ENCODE measurements at regions not wholly inside any gene's neighbourhood (a gene's known extent, or its start where the extent isn't known, plus 50 kb on each side); places are given as distances from the start of the nearest gene placed in this dataset.
"Not testable (repeated sequence)": the region's sequence is repeated elsewhere in the genome, so short reads cannot be mapped to it uniquely, and the experiment has no call there.

- DNase-seq (ENCODE audit: low read depth), result no peak
Measured at GRCh38 chr14:43872222-43872621, 634.9 kb downstream of the FSCB start.

DNA sequence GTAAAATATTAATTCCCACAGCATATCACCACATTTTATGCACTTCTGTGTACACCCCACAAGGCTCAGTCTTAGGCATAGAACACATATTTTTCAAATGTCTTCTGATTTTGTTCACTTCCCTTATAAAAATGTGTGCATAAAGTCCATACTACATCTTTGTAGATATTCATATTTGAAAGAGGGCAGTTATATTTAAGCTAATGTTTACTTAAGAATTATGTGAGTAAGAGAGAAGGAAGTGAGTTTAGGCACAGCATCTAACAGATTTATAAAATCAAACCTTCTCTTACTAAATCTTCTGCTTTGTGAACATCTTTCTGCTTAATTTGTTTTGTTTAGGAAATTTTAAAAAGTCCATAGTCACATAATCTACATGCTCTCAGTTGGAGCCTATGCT lies 648.1 kb downstream of the FSCB start:
- no peak for DNase-seq (ENCODE audit: low read depth)

GRCh38 chr14:43855556-43855955 lies 651.5 kb downstream of the FSCB start:
- DNase-seq (ENCODE audit: low read depth), result no peak

GRCh38 chr14:43853541-43853940 lies 653.5 kb downstream of the FSCB start:
- no peak for DNase-seq (ENCODE audit: low read depth)

DNA sequence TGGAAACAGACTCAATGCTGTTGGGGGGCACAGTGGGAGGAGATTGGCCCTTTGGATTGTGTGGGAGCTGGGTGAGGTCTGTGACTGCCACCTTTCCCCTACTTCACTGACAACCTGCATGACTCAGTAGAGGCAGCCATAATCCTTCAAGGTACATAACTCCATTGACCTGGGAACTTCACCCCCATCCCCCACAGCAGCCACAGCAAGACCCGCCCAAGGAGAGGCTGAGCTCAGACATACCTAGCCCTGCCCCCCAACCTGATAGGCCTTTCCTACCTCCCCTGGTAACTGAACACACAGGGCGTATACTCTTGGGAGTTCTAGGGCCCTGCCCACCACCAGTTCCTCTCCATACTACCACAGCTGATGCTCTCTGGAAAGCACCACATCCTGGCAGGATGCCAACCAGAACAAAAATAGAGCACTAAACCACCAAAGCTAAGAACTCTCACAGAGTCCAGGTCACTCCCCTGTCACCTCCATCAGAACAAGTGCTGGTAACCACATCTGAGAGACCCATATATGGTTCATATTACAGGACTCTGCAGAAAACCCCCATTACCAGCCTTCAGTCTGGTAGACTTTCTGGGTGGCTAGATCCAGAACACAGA lies 703.9 kb downstream of the FSCB start:
- no peak for DNase-seq (ENCODE audit: low read depth)

DNA sequence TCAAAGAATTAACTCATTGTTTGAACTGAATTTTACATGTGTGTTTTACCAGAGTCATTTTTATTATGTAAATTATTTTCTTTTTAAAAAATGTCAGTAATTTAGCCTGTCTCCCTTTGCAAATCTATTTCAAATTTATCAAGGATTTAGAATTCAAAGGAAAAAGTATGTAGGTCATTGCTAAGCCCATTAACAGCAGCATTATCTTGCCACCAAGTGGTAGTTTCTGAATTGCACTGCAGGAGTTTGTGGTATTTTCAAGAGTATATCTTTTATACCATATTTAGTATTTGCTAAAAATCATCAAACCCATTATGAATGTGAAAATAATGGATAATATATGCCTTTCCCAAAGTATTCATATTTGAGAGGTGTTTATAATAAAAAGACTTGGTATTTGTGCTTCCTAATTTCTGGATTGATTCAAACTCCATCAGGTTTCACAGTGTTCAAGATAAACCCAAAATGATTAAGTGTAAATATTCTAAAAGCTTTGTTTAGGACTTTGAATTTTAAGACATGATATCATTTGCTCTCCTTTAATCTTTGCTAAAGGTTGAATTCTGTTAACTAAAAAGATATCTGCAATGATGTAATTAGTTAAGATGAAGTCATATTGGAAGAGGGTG lies 711.4 kb downstream of the FSCB start:
- DNase-seq (ENCODE audit: low read depth), result peak; percentile 0

GRCh38 chr14:43793579-43793978 lies 713.5 kb downstream of the FSCB start:
- DNase-seq (ENCODE audit: low read depth), result no peak

- DNase-seq (ENCODE audit: low read depth), result no peak
Measured at GRCh38 chr14:43792980-43793379, 714.1 kb downstream of the FSCB start.

DNA sequence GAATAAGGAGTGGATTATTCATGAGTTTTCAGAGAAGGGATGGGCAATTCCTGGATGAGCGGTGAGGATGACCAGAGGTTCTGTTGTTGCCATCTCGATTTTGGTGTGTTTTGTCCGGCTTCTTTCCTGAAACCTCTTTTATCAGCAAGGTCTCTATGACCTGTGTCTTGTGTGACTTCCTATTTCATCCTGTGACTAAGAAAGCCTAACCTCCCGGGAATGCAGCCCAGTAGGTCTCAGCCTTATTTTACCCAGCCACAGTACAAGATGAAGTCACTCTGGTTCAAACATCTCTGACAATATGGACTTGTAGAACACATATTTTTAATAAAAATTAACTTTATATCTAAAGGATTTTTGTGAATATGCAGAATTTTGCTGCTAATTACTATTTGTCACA lies 716.4 kb downstream of the FSCB start:
- no peak for DNase-seq (ENCODE audit: low read depth)

- no peak for DNase-seq (ENCODE audit: low read depth)
Measured at GRCh38 chr14:43789458-43789857, 717.6 kb downstream of the FSCB start.

- DNase-seq (ENCODE audit: low read depth), result no peak
Measured at GRCh38 chr14:43786066-43786762, 720.9 kb downstream of the FSCB start.

- not testable (repeated sequence) for DNase-seq (ENCODE audit: low read depth)
Measured at GRCh38 chr14:43784432-43784831, 722.7 kb downstream of the FSCB start.

DNA sequence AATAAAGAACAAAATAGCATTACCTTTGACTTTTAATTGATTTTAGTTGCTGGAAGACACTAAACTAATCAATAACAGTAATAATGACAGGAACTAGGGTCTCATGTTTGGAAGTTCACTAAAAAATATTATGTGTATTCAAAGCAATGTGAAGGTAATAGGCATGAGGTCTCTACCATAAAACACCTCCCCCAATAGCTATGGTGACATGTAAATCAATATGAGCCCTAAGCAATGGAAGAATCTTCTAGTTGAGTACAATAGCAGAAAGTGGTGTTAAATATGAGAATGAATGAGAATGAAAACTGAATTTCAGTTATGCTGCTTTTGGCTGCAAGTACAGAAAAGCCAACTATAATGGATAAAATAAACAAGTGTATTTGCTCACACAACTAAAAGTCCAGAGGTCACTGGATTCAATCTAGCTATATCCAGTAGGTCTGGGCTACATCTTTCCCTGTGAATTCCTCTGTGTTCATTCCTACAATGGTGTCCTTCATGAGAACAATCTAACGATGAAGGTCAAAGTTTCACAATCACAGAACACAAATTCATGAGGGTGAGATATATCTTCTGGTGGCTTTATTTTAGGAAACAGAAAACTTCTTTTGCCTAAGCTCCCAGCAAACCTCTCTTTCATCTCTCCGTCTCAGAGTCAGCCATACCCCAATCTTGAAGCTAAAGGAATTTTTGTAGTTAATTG lies 728.0 kb downstream of the FSCB start:
- no peak for DNase-seq (ENCODE audit: low read depth)

- no peak for DNase-seq (ENCODE audit: low read depth)
Measured at GRCh38 chr14:43778570-43778936, 728.5 kb downstream of the FSCB start.

DNA sequence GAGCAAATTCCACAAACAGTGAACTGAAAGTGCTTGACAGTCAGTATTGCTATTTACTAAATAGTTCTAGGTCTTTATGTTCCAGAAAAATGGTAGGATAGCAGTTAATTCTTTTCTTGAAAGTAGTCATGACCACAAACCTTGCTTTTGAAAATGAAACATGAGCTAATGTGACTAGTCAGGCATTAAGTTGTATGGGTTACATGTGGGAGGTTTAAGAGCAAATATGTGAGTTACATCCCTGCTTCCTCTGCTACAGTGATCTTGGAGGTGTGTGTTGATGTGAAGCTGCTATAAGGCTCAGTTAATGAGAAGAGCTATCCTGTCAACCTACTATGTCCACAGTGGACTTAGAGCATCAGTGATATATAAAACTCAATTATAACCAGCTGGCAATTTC lies 741.6 kb downstream of the FSCB start:
- peak; percentile 1 for DNase-seq (ENCODE audit: low read depth)

- DNase-seq (ENCODE audit: low read depth), result no peak
Measured at GRCh38 chr14:43764433-43764832, 742.6 kb downstream of the FSCB start.

DNA sequence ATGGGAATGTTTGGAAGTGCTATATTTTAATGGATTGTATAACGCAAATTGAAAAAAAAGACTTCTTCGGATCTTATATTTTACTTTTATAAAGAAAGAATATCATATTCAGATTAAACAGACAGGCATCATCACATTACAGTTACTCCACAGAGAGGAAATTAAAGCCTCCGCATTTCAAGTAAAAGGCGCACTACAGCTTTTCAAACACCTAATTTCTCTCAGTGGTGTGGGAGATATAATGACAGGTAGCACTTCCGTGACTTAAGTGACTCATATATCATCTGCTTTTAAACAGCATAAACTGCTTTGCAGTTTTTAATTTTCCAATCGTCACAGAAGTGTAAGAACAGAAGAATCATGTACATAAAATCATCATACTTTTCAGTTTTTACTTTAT lies 751.4 kb downstream of the FSCB start:
- no peak for DNase-seq (ENCODE audit: low read depth)

DNA sequence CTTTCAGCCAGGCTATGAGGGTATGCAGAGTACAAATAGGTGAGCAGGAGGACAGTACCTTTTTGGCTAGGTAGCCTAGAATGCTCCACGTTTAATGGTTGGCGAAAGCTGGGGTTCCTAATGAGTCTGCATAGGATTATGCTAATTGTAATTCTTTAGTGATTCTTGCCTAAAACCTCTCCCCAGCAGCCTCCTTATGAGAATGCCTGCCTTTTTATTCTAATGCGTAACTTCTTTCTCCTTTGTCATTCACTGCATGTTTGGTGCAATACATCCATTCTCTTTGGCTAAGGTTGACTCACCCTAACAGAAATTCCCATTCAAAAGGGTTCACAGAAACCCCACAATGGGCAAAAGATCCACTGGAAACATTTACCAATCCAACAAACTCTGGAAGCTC lies 752.2 kb downstream of the FSCB start:
- no peak for DNase-seq (ENCODE audit: low read depth)

- no peak for DNase-seq (ENCODE audit: low read depth)
Measured at GRCh38 chr14:43745746-43746145, 761.3 kb downstream of the FSCB start.

DNA sequence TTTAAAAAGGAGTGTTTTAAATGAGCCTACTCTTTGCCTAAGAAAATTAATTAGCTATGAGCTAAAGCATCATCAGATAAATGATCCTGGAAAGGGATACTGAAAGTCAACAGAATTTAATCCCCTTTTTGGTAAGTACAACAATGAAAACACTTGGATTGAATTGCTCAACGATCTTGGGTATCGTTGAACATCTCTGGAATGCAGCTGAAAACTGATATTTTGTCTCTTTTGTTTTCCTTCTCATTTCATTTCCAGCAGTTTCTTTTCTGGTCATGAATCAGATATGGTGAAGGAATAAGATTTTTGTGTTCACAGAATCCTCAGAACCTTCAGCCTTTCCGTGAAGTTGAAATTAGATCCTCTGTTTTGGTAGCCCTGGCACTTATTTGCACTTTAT lies 771.2 kb downstream of the FSCB start:
- DNase-seq (ENCODE audit: low read depth), result no peak

DNA sequence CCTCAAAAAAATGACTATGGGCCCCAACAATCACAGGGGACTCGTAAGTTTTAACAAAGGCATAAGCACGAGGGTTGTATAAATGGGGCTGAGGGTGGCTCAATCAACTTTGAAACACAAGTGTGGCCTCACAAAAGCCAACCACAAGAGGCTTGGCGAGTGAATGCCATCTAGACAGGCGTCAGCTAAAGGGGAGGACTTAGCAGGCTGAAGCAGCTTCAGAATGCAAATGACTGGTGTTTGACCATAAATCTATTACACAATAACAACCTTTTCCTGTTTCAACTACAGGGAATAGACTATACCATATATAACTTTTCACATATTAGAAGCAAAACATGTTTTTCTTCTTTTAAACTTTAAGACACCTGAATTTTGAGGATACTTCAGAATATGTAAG lies 777.9 kb downstream of the FSCB start:
- no peak for DNase-seq (ENCODE audit: low read depth)

DNA sequence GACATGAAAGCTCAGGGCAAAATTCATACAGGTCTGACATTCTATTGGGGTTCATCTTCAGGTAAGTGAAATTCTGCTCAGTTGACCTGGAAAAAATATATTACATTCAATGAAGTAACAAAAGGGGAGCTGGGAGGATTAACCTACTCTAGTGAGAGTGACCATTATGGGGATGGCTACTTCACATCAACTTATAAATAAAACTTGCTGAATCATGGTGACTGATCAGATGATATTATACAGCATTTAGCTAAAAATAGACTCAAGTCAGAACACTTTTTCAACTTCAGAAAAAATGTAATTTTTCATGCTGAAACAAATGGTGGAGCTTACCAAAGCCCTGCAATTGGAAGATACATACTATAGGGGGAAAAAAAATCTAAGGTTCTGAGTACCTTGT lies 800.2 kb downstream of the FSCB start:
- DNase-seq (ENCODE audit: low read depth), result peak; percentile 1

Measured in iris pigment epithelial cell (primary cell).